Fibroblast of lung (primary cell): ENCODE measurements at regions not wholly inside any gene's neighbourhood (a gene's known extent, or its start where the extent isn't known, plus 50 kb on each side); places are given as distances from the start of the nearest gene placed in this dataset.
"Not testable (repeated sequence)": the region's sequence is repeated elsewhere in the genome, so short reads cannot be mapped to it uniquely, and the experiment has no call there.

ENCODE experiments used
- DNase-seq, 2 donors: peaks; one replicate each; pipeline versions ENCODE4 v3.0.0 to v3.0.0-alpha.2; 2010; ENCODE audit warnings: low read depth in 2 of 2
- H2AFZ ChIP-seq: 2 replicates; pipeline ENCODE4 v1.5.1; 2012; ENCODE audit warnings: low read length, control low read depth, inconsistent platforms
- H3K27ac ChIP-seq: 2 replicates; pipeline ENCODE4 v1.5.1; 2011; ENCODE audit warnings: low read length, control low read depth; ENCODE audit not compliant: insufficient read depth
- H3K27me3 ChIP-seq: 2 replicates; pipeline ENCODE4 v1.5.1; 2011; ENCODE audit warnings: mild to moderate bottlenecking, low read length; ENCODE audit not compliant: control insufficient read depth, insufficient read depth
- H3K36me3 ChIP-seq: 2 replicates; pipeline ENCODE4 v1.5.1; 2011; ENCODE audit warnings: low read length; ENCODE audit not compliant: control insufficient read depth, insufficient read depth
- H3K4me1 ChIP-seq: 2 replicates; pipeline ENCODE4 v1.5.1; 2011; ENCODE audit warnings: low read length; ENCODE audit not compliant: control insufficient read depth, insufficient read depth; ENCODE audit errors: extremely low read depth
- H3K4me2 ChIP-seq: 2 replicates; pipeline ENCODE4 v1.5.1; 2011; ENCODE audit warnings: low read length, control low read depth; ENCODE audit not compliant: insufficient read depth; ENCODE audit errors: extremely low read depth
- H3K4me3 ChIP-seq, 4 experiments: fragments of 200-600 bp in 1 of 4; sonication (generic) in 1 of 4; replicated peaks in 1 of 4; 2 replicates each; pipeline ENCODE4 v1.5.1; 2011 to 2016; ENCODE audit warnings: low read length in 4 of 4, low read depth in 3 of 4, mild to moderate bottlenecking in 3 of 4, control low read depth in 2 of 4, inconsistent platforms in 1 of 4, mixed read lengths in 1 of 4; ENCODE audit not compliant: insufficient read depth in 1 of 4; ENCODE audit errors: control extremely low read depth in 1 of 4
- H3K79me2 ChIP-seq: 2 replicates; pipeline ENCODE4 v1.5.1; 2012; ENCODE audit warnings: mild to moderate bottlenecking, low read length, inconsistent platforms; ENCODE audit not compliant: control insufficient read depth, insufficient read depth
- H3K9ac ChIP-seq: 2 replicates; pipeline ENCODE4 v1.5.1; 2011; ENCODE audit warnings: mild to moderate bottlenecking, low read length, control low read depth; ENCODE audit not compliant: insufficient read depth
- H3K9me3 ChIP-seq: 2 replicates; pipeline ENCODE4 v1.5.1; 2012; ENCODE audit warnings: low read depth, low read length; ENCODE audit not compliant: control insufficient read depth, insufficient read depth
- H4K20me1 ChIP-seq: 2 replicates; pipeline ENCODE4 v1.5.1; 2011; ENCODE audit warnings: low read length; ENCODE audit not compliant: control insufficient read depth, insufficient read depth; ENCODE audit errors: extremely low read depth
- EZH2 ChIP-seq: IDR thresholded peaks from 2 replicates; pipeline ENCODE4 v1.5.1; 2012; ENCODE audit warnings: low read length, control low read depth, mild to moderate bottlenecking; ENCODE audit errors: missing control alignments
- TF ChIP-seq, protein P1 (sequence below), 2 donors: IDR thresholded peaks in 1 of 2; conservative IDR thresholded peaks in 1 of 2; 1 replicate in 1 of 2; 2 replicates in 1 of 2; pipeline ENCODE4 v1.5.1; 2011 to 2012; ENCODE audit warnings: low read length in 2 of 2, control low read depth in 1 of 2, inconsistent platforms in 1 of 2, low read depth in 1 of 2, mild to moderate bottlenecking in 1 of 2

DNA sequence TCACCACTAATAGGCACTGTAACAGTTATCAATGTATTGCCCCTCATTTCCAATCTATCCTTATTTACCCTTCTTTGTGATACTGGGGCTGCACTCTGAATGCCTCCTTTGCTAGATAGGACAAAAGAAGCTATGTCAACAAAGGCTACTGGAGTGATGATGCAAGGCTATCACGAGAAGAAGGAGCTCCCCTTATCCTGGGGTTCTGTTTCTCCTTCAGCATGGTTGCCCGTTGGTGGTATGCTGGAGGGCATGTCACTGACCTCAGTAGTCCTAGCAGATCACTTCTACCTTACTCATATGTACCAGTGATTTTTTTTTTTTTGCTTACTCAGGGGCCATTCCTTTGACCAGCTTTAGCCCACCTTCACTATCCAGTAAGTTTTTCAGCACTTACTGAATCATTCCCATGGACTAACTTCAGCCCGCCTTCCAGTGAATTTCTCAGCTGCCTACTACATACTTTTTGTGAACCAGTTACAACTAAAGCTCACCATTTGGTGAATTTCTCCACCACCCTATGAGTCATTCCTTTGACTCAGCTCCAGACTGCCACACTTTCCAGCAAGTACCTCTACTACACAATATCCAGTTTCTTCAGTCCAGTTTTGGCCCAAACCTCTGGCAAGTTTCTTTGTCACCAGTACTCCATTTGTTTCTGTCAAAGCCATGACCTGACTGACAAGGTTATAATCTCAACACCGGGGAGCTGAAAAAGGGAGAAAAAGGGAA is 944.5 kb downstream of the KCNT2 start:
- Histone ChIP-seq H3K79me2 (no peaks in the 10 kb centered on the region), H4K20me1 (no peaks in the 10 kb centered on the region), H3K27ac (no peak overlapping the region), H2AFZ (no peak overlapping the region), H3K4me2 (no peak overlapping the region), H3K4me1 (peaks cover 2% of the 10 kb centered on the region), H3K4me3 (no peak overlapping the region), H3K36me3 (no peaks in the 10 kb centered on the region), H3K9me3 (no peaks in the 10 kb centered on the region), H3K27me3 (no peaks in the 10 kb centered on the region), H3K9ac (no peak overlapping the region)
- peak; percentile 88 to 97 for DNase-seq
- TF ChIP-seq, protein P1, sequence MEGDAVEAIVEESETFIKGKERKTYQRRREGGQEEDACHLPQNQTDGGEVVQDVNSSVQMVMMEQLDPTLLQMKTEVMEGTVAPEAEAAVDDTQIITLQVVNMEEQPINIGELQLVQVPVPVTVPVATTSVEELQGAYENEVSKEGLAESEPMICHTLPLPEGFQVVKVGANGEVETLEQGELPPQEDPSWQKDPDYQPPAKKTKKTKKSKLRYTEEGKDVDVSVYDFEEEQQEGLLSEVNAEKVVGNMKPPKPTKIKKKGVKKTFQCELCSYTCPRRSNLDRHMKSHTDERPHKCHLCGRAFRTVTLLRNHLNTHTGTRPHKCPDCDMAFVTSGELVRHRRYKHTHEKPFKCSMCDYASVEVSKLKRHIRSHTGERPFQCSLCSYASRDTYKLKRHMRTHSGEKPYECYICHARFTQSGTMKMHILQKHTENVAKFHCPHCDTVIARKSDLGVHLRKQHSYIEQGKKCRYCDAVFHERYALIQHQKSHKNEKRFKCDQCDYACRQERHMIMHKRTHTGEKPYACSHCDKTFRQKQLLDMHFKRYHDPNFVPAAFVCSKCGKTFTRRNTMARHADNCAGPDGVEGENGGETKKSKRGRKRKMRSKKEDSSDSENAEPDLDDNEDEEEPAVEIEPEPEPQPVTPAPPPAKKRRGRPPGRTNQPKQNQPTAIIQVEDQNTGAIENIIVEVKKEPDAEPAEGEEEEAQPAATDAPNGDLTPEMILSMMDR (conservative IDR thresholded peaks at IDR 0.05 in 1 of 2, IDR thresholded peaks at IDR 0.05 in 1 of 2; ENCODE audit: low read depth in 1 of 2, low read length in 2 of 2), result no peak

DNA sequence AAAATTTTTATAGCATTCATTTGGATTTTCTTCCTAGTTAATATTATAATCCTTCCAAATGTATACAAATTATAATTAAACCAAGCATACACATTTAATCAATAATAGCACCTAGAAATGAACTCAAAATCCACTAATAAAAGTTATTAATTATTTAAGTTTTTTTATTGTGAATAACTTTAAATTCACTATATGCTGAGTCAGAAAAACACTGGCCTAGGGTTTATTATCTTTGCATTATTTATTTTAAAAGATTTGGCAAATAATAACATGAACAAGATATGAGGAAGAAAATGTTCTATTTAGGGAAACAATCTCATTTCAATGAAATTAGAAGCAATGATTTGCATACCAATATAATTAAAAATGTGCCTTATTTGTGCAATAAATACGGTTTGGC is 951.5 kb downstream of the KCNT2 start:
- Histone ChIP-seq H3K27ac (no peak overlapping the region), H3K4me2 (no peak overlapping the region), H3K9me3 (no peaks in the 10 kb centered on the region), H3K79me2 (no peaks in the 10 kb centered on the region), H4K20me1 (no peaks in the 10 kb centered on the region), H3K4me3 (no peak overlapping the region), H3K36me3 (no peaks in the 10 kb centered on the region), H2AFZ (no peak overlapping the region), H3K27me3 (no peaks in the 10 kb centered on the region), H3K4me1 (no peaks in the 10 kb centered on the region), H3K9ac (no peak overlapping the region)
- DNase-seq, result no peak
- TF ChIP-seq, protein P1 (conservative IDR thresholded peaks at IDR 0.05 in 1 of 2, IDR thresholded peaks at IDR 0.05 in 1 of 2; ENCODE audit: low read depth in 1 of 2, low read length in 2 of 2), result no peak
- no peak for TF ChIP-seq EZH2

DNA sequence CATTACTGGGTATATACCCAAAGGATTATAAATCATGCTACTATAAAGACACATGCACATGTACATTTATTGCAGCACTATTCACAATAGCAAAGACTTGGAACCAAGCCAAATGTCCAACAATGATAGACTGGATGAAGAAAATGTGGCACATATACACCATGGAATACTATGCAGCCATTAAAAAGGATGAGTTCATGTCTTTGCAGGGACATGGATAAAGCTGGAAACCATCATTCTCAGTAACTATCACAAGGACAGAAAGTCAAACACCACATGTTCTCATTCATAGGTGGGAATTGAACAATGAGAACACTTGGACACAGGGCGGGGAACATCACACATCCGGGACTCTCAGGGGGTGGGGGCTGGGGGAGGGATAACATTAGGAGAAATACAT is 959.4 kb downstream of the KCNT2 start:
- H3K36me3 ChIP-seq, H3K4me1 ChIP-seq, H3K4me2 ChIP-seq, DNase-seq, H4K20me1 ChIP-seq, H3K9ac ChIP-seq, H3K4me3 ChIP-seq, H3K27ac ChIP-seq, H2AFZ ChIP-seq, H3K9me3 ChIP-seq, H3K79me2 ChIP-seq, H3K27me3 ChIP-seq: not testable (repeated sequence)
